Prostate gland (tissue), 2 donors: ENCODE measurements at regions not wholly inside any gene's neighbourhood (a gene's known extent, or its start where the extent isn't known, plus 50 kb on each side); places are given as distances from the start of the nearest gene placed in this dataset.

Experiments used
- POLR2A ChIP-seq: fragments of 450-650 bp; IDR thresholded peaks from one replicate; pipeline ENCODE4 v1.6.1; 2016; ENCODE audit warnings: antibody characterized with exemption, mild to moderate bottlenecking
- TF ChIP-seq, protein P1 (sequence below), 4 experiments: fragments of 200-600 bp in 2 of 4; fragments of 450-650 bp in 2 of 4; sonication (generic) in 2 of 4; IDR thresholded peaks; 1 replicate in 3 of 4; 2 replicates in 1 of 4; pipeline ENCODE4 v1.5.1; 2016 to 2019; ENCODE audit warnings: antibody characterized with exemption in 4 of 4, mild to moderate bottlenecking in 2 of 4, moderate library complexity in 2 of 4

DNA sequence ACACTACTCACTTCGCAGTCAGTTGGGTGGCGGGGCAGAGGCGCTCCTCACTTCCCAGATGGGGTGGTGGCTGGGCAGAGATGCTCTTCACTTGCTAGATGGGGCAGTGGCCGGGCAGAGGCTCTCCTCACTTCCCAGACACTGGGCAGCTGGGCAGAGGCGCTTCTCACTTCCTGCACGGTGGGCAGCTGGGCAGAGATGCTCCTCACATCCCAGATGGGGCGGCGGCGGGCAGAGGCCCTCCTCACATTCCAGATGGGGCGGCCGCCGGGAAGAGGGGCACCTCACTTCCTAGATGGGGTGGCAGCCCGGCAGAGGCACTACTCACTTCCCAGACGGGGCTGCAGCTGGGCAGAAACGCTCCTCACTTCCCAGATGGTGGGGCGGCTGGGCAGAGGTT, 199.8 kb downstream of the RTL9 start:
- TF ChIP-seq, protein P1, sequence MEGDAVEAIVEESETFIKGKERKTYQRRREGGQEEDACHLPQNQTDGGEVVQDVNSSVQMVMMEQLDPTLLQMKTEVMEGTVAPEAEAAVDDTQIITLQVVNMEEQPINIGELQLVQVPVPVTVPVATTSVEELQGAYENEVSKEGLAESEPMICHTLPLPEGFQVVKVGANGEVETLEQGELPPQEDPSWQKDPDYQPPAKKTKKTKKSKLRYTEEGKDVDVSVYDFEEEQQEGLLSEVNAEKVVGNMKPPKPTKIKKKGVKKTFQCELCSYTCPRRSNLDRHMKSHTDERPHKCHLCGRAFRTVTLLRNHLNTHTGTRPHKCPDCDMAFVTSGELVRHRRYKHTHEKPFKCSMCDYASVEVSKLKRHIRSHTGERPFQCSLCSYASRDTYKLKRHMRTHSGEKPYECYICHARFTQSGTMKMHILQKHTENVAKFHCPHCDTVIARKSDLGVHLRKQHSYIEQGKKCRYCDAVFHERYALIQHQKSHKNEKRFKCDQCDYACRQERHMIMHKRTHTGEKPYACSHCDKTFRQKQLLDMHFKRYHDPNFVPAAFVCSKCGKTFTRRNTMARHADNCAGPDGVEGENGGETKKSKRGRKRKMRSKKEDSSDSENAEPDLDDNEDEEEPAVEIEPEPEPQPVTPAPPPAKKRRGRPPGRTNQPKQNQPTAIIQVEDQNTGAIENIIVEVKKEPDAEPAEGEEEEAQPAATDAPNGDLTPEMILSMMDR (IDR thresholded peaks at IDR 0.05): no peak
- TF ChIP-seq POLR2A: no peak
